ENCODE measurements at regions not wholly inside any gene's neighbourhood (a gene's known extent, or its start where the extent isn't known, plus 50 kb on each side); places are given as distances from the start of the nearest gene placed in this dataset.

GRCh38 chr2:189287982-189288521 lies 108.5 kb upstream of the COL5A2 start:
- DNase-seq (ENCODE audit: low read depth, low spot score) = peak; percentile 69
- Histone ChIP-seq H3K4me1 (ENCODE audit: control insufficient read depth, extremely low read depth, insufficient read depth, low read length) (peaks cover 6% of the 10 kb centered on the region), H3K9me1 (ENCODE audit: control insufficient read depth, extremely low read depth, insufficient read depth, low read length) (no peaks in the 10 kb centered on the region), H3K4me2 (ENCODE audit: control insufficient read depth, extremely low read depth, insufficient read depth, low read depth, low read length) (peak overlapping the region; percentile 42), H3K9me3 (ENCODE audit: control insufficient read depth, low read depth, low read length) (no peaks in the 10 kb centered on the region), H3K27me3 (ENCODE audit: control insufficient read depth, extremely low read depth, insufficient read depth, low read length) (no peaks in the 10 kb centered on the region), H4K20me1 (ENCODE audit: control insufficient read depth, extremely low read depth, insufficient read depth, low read length) (no peaks in the 10 kb centered on the region), H3K27ac (ENCODE audit: control insufficient read depth, insufficient read depth, low read length) (peak overlapping the region; percentile 33), H3K36me3 (ENCODE audit: control insufficient read depth in 2 of 2, extremely low read depth in 1 of 2, insufficient read depth in 2 of 2, low read length in 2 of 2) (no peaks in the 10 kb centered on the region), H3K79me2 (ENCODE audit: control insufficient read depth, insufficient read depth, low read length) (no peaks in the 10 kb centered on the region), H2AFZ (ENCODE audit: control insufficient read depth, low read length) (no peak overlapping the region), H3K9ac (ENCODE audit: control insufficient read depth, extremely low read depth, insufficient read depth, low read length) (peak overlapping the region; percentile 13), H3K4me3 (ENCODE audit: control insufficient read depth in 2 of 3, extremely low read depth in 1 of 3, insufficient read depth in 2 of 3, low read depth in 1 of 3, low read length in 3 of 3) (no peak overlapping the region)
- peak; percentile 84 for FAIRE-seq
- TF ChIP-seq, protein P1, sequence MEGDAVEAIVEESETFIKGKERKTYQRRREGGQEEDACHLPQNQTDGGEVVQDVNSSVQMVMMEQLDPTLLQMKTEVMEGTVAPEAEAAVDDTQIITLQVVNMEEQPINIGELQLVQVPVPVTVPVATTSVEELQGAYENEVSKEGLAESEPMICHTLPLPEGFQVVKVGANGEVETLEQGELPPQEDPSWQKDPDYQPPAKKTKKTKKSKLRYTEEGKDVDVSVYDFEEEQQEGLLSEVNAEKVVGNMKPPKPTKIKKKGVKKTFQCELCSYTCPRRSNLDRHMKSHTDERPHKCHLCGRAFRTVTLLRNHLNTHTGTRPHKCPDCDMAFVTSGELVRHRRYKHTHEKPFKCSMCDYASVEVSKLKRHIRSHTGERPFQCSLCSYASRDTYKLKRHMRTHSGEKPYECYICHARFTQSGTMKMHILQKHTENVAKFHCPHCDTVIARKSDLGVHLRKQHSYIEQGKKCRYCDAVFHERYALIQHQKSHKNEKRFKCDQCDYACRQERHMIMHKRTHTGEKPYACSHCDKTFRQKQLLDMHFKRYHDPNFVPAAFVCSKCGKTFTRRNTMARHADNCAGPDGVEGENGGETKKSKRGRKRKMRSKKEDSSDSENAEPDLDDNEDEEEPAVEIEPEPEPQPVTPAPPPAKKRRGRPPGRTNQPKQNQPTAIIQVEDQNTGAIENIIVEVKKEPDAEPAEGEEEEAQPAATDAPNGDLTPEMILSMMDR (optimal IDR thresholded peaks at IDR 0.05 in 1 of 3, IDR thresholded peaks at IDR 0.05 in 1 of 3, conservative IDR thresholded peaks at IDR 0.05 in 1 of 3; ENCODE audit: extremely low read depth in 1 of 3, insufficient read depth in 2 of 3, low read length in 3 of 3) = peak in 2 of 3 experiments; percentile 41 to 61
- TF ChIP-seq EZH2 (IDR thresholded peaks at IDR 0.05; ENCODE audit: low read length) = no peak
- dilution Hi-C loops (cut with MboI; ENCODE audit: extremely low pct_ligation_motif_present, low sequenced_read_pairs) = no loop called here

GRCh38 chr2:189291460-189291859 lies 111.9 kb upstream of the COL5A2 start:
- H3K79me2 ChIP-seq (ENCODE audit: control insufficient read depth, insufficient read depth, low read length) = no peaks in the 10 kb centered on the region
- H4K20me1 ChIP-seq (ENCODE audit: control insufficient read depth, extremely low read depth, insufficient read depth, low read length) = no peaks in the 10 kb centered on the region
- no peak overlapping the region for H2AFZ ChIP-seq (ENCODE audit: control insufficient read depth, low read length)
- no peaks in the 10 kb centered on the region for H3K9me3 ChIP-seq (ENCODE audit: control insufficient read depth, low read depth, low read length)
- no peak overlapping the region for H3K27ac ChIP-seq (ENCODE audit: control insufficient read depth, insufficient read depth, low read length)
- H3K4me3 ChIP-seq (ENCODE audit: control insufficient read depth in 2 of 3, extremely low read depth in 1 of 3, insufficient read depth in 2 of 3, low read depth in 1 of 3, low read length in 3 of 3) = no peak overlapping the region
- H3K9me1 ChIP-seq (ENCODE audit: control insufficient read depth, extremely low read depth, insufficient read depth, low read length) = no peaks in the 10 kb centered on the region
- H3K9ac ChIP-seq (ENCODE audit: control insufficient read depth, extremely low read depth, insufficient read depth, low read length) = no peak overlapping the region
- no peak overlapping the region for H3K4me2 ChIP-seq (ENCODE audit: control insufficient read depth, extremely low read depth, insufficient read depth, low read depth, low read length)
- dilution Hi-C loops (cut with MboI; ENCODE audit: extremely low pct_ligation_motif_present, low sequenced_read_pairs) = no loop called here
- FAIRE-seq (no peak), DNase-seq (ENCODE audit: low read depth, low spot score) (no peak)
- H3K36me3 ChIP-seq (ENCODE audit: control insufficient read depth in 2 of 2, extremely low read depth in 1 of 2, insufficient read depth in 2 of 2, low read length in 2 of 2) = no peaks in the 10 kb centered on the region
- H3K4me1 ChIP-seq (ENCODE audit: control insufficient read depth, extremely low read depth, insufficient read depth, low read length) = peaks cover 6% of the 10 kb centered on the region
- no peak for TF ChIP-seq EZH2 (IDR thresholded peaks at IDR 0.05; ENCODE audit: low read length)
- TF ChIP-seq, protein P1 (optimal IDR thresholded peaks at IDR 0.05 in 1 of 3, IDR thresholded peaks at IDR 0.05 in 1 of 3, conservative IDR thresholded peaks at IDR 0.05 in 1 of 3; ENCODE audit: extremely low read depth in 1 of 3, insufficient read depth in 2 of 3, low read length in 3 of 3) = no peak
- no peaks in the 10 kb centered on the region for H3K27me3 ChIP-seq (ENCODE audit: control insufficient read depth, extremely low read depth, insufficient read depth, low read length)

Measured in keratinocyte (primary cell).